HG03342 (cell line): ENCODE measurements at regions not wholly inside any gene's neighbourhood (a gene's known extent, or its start where the extent isn't known, plus 50 kb on each side); places are given as distances from the start of the nearest gene placed in this dataset.

Experiments
- ATAC-seq: cut with Tn5 transposase; IDR thresholded peaks from one replicate; pipeline ENCODE4 v1.9.1; 2021; ENCODE audit warnings: mild to moderate bottlenecking, moderate library complexity; ENCODE audit not compliant: unreplicated experiment

- ATAC-seq = no peak
These were observed 50.7 kb upstream of the DDX18 start for GRCh38 chr2:117763804-117764203.
